ENCODE measurements at regions not wholly inside any gene's neighbourhood (a gene's known extent, or its start where the extent isn't known, plus 50 kb on each side); places are given as distances from the start of the nearest gene placed in this dataset.

- Histone ChIP-seq H3K9ac (ENCODE audit: low read depth in 1 of 2, low read length in 2 of 2) (no peak overlapping the region), H3K9me3 (ENCODE audit: control insufficient read depth in 4 of 4, low read length in 3 of 4) (no peaks in the 10 kb centered on the region), H3K27me3 (ENCODE audit: control insufficient read depth in 4 of 4, insufficient read depth in 4 of 4, low read length in 3 of 4) (no peaks in the 10 kb centered on the region), H3K36me3 (ENCODE audit: control insufficient read depth in 4 of 4, insufficient read depth in 3 of 4, low read depth in 1 of 4, low read length in 3 of 4) (no peaks in the 10 kb centered on the region), H3K4me1 (ENCODE audit: control insufficient read depth in 4 of 4, insufficient read depth in 4 of 4, low read length in 3 of 4) (no peaks in the 10 kb centered on the region), H3K27ac (ENCODE audit: low read depth in 1 of 2, low read length in 2 of 2) (no peak overlapping the region), H3K4me3 (ENCODE audit: low read depth in 1 of 3, low read length in 3 of 3) (no peak overlapping the region)
- no peak for DNase-seq (ENCODE audit: low spot score)
- TF ChIP-seq ZBTB33 (IDR thresholded peaks at IDR 0.05), result no peak
- TF ChIP-seq HNF4A (conservative IDR thresholded peaks at IDR 0.05), result no peak
- TF ChIP-seq JUND (IDR thresholded peaks at IDR 0.05), result no peak
- TF ChIP-seq CTCF (IDR thresholded peaks at IDR 0.05; ENCODE audit: low read depth, low read length, missing input control), result no peak
- no peak for TF ChIP-seq ATF3 (IDR thresholded peaks at IDR 0.05)
- TF ChIP-seq NR2F2 (IDR thresholded peaks at IDR 0.05), result no peak
- 84% methylated on average over 2 of the region's 2 CpGs for WGBS
Measured at GRCh38 chr11:110838808-110839207, 126.6 kb upstream of the ARHGAP20 start.

- H3K27ac ChIP-seq (ENCODE audit: low read depth in 1 of 2, low read length in 2 of 2), result no peak overlapping the region
- no peaks in the 10 kb centered on the region for H3K9me3 ChIP-seq (ENCODE audit: control insufficient read depth in 4 of 4, low read length in 3 of 4)
- no peak overlapping the region for H3K4me3 ChIP-seq (ENCODE audit: low read depth in 1 of 3, low read length in 3 of 3)
- 72% methylated on average over 3 of the region's 3 CpGs for WGBS
- H3K36me3 ChIP-seq (ENCODE audit: control insufficient read depth in 4 of 4, insufficient read depth in 3 of 4, low read depth in 1 of 4, low read length in 3 of 4), result no peaks in the 10 kb centered on the region
- TF ChIP-seq RAD21 (IDR thresholded peaks at IDR 0.05) (no peak), GABPA (IDR thresholded peaks at IDR 0.05 in 1 of 2, conservative IDR thresholded peaks at IDR 0.05 in 1 of 2) (no peak), EGR1 (IDR thresholded peaks at IDR 0.05; ENCODE audit: low read depth in 2 of 2) (no peak), YY1 (IDR thresholded peaks at IDR 0.05) (no peak), CTCF (IDR thresholded peaks at IDR 0.05; ENCODE audit: low read depth, low read length, missing input control) (no peak), ATF3 (IDR thresholded peaks at IDR 0.05) (no peak), FOXA2 (IDR thresholded peaks at IDR 0.05) (no peak), JUND (IDR thresholded peaks at IDR 0.05) (no peak), SP1 (IDR thresholded peaks at IDR 0.05) (no peak)
- H3K27me3 ChIP-seq (ENCODE audit: control insufficient read depth in 4 of 4, insufficient read depth in 4 of 4, low read length in 3 of 4), result no peaks in the 10 kb centered on the region
- no peaks in the 10 kb centered on the region for H3K4me1 ChIP-seq (ENCODE audit: control insufficient read depth in 4 of 4, insufficient read depth in 4 of 4, low read length in 3 of 4)
- DNase-seq (ENCODE audit: low spot score), result no peak
- H3K9ac ChIP-seq (ENCODE audit: low read depth in 1 of 2, low read length in 2 of 2), result no peak overlapping the region
Measured at GRCh38 chr11:110837603-110838002, 125.4 kb upstream of the ARHGAP20 start.
